H1 (cell line): ENCODE measurements at regions not wholly inside any gene's neighbourhood (a gene's known extent, or its start where the extent isn't known, plus 50 kb on each side); places are given as distances from the start of the nearest gene placed in this dataset.
"Not testable (repeated sequence)": the region's sequence is repeated elsewhere in the genome, so short reads cannot be mapped to it uniquely, and the experiment has no call there.

Source experiments
- CTCF ChIP-seq, 3 experiments: IDR thresholded peaks; 1 replicate in 2 of 3; 2 replicates in 1 of 3; pipeline versions ENCODE4 v1.5.1 to v1.6.1; 2011; ENCODE audit warnings: low read length in 3 of 3, mild to moderate bottlenecking in 3 of 3, inconsistent platforms in 2 of 3, low read depth in 1 of 3, moderate library complexity in 1 of 3; ENCODE audit not compliant: insufficient read depth in 1 of 3; ENCODE audit errors: control extremely low read depth in 1 of 3
- EZH2 ChIP-seq: fragments of 200-600 bp; sonication (generic); IDR thresholded peaks from 2 replicates; pipeline ENCODE4 v1.7.1; 2012; ENCODE audit warnings: low read depth, mild to moderate bottlenecking, moderate library complexity, low read length, inconsistent platforms; ENCODE audit not compliant: severe bottlenecking
- POLR2A ChIP-seq, 2 experiments: IDR thresholded peaks; 1 replicate in 1 of 2; 2 replicates in 1 of 2; pipeline ENCODE4 v1.6.1; 2011; ENCODE audit warnings: low read depth in 2 of 2, low read length in 2 of 2, mild to moderate bottlenecking in 2 of 2; ENCODE audit errors: control extremely low read depth in 1 of 2
- SRF ChIP-seq: IDR thresholded peaks from 2 replicates; pipeline ENCODE4 v1.6.1; 2011; ENCODE audit warnings: mild to moderate bottlenecking, low read depth, low read length, moderate library complexity

- not testable (repeated sequence) for TF ChIP-seq CTCF (IDR thresholded peaks at IDR 0.05; ENCODE audit: control extremely low read depth in 1 of 3, insufficient read depth in 1 of 3, low read depth in 1 of 3, low read length in 3 of 3); EZH2; SRF; POLR2A (IDR thresholded peaks at IDR 0.05; ENCODE audit: control extremely low read depth in 1 of 2, low read depth in 2 of 2, low read length in 2 of 2)
Measured at GRCh38 chr3:159681717-159682116, 306.9 kb upstream of the IL12A start.
